NCI-H2029 (cell line): ENCODE measurements at regions not wholly inside any gene's neighbourhood (a gene's known extent, or its start where the extent isn't known, plus 50 kb on each side); places are given as distances from the start of the nearest gene placed in this dataset.

ENCODE experiments used
- DNase-seq: peaks from one replicate; lab custom pipeline; 2025; lab: John Stamatoyannopoulos, UW

DNA sequence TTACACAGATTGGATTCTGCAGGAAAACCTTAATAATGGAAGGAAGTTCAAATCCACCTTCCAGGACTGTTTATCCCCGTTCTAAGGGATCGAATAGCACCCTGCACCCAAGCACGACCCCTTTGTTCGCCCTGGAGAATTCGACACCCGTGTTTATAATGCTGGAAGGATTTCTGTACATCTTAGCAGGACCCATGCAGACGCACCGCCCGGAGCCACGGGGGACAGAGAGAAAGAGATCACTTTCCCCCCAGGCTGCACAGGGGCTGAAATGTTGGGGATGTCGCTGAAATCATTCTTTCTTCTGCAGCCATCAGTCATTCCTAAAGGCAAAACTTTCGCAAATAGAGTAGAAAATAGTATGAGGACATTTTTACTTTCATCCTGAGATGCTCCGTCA lies 238.7 kb upstream of the SALL3 start:
- DNase-seq: no peak

DNA sequence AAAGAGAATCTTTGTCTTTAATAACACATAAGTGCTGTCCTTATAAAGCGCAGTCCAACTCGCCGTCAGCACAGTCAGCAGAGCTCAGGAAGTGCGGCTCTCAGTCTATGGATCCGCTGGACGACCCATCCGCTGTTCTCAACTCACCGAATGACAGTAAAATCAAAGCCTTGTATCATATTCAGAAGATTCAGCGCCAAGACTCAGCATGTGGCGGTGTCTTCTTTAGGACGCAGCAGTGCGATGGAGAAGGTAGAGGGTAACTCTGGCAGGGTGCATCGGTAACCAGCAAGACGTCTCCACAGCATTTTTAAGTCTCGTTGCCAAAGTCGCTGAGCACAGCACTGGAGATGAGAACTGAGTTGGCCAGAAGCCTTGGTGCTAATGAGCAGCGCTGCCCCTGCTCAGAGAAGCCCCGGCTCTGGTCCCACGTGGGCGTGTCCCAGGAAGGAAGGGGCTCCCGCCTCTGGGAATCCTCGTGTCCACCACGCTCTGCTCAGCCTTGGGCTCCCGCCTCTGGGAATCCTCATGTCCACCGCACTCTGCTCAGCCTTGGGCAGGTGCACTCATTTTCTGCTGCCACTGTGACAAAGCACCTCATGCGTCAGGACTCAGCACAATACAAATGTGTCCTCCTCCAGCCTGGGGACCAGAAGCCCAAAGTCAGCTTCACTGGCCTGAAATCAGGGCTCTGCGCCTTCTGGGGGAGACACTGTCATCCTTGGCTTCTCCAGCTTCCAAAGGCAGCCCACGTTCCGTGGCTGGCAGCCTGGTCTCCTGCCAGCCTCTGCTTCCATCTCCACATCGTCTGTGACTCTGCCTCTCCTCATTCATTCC lies 238.0 kb upstream of the SALL3 start:
- DNase-seq: no peak

DNA sequence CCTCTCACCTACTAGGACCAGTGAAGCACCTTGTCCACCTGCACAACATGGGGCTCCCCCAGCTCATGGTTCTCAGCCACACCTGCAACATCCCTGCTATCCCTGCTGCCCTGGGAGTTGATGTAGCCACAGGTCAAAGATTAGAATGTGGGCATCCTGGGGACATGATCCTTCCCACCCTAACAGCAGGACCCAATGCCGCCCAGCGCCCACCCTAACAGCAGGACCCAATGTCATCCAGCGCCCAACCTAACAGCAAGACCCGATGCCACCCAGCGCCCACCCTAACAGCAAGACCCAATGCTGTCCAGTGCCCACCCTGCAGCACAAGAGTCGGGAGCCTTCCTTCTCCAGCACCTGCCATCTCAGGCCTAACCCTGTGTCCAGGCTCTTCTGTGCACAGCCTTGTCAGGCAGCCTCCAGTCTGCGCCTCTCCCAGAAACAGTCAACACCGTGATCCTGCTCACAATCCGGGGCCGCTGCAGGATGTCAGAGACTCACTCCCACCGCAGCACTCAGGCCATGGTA lies 237.3 kb upstream of the SALL3 start:
- no peak for DNase-seq

DNA sequence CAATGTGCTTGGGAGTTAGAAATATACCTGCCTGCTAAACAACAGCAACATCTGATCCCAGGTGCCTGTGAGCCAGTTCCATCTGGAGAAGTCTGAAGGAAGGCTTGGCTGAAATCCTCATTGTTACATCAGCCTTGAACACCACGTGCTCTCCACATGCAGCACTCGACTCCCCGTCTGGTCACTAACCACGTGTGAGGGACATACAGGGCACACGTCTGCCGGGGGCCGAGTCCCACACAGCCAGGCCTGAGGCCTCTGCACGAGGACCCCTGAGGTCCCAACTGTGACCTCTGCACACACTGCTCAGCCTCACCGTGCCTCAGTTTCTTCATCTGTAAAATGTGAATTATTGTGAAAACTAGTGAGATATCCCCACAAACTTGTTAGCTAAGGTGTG lies 236.5 kb upstream of the SALL3 start:
- no peak for DNase-seq

DNA sequence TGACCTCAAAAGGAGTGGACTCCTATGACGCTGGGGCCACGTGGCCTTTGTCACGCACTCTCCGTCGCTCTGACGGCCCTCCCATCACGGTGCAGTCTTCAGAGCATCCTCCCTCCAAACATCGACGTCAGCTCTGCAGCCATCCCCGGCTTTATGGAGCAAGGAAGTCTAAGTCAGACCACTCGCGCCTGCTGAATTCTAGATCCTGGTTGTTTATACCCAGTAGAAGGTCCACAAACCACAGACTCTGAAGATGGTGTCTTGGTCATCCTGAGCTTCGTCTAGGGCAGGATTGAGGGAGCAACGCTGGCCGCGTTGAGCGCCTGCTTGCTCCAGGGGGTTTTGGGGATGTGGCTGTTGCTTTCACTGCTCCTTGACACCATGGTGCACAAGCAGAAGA lies 228.0 kb upstream of the SALL3 start:
- DNase-seq: no peak

DNA sequence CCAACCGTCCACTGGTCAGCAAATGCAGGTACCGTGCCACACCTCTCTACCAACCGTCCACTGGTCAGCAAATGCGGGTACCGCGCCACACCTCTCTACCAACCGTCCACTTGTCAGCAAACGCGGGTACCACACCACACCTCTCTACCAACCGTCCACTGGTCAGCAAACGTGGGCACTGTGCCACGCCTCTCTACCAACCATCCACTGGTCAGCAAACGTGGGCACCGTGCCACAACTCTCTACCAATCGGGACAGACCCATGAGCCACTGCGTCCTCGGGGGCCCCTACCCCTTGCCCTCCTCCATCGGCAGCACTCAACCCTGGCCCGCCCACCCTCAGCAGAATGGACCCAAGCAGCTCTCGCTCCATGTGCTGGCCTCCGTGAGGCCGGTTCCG lies 226.4 kb upstream of the SALL3 start:
- DNase-seq: no peak

DNA sequence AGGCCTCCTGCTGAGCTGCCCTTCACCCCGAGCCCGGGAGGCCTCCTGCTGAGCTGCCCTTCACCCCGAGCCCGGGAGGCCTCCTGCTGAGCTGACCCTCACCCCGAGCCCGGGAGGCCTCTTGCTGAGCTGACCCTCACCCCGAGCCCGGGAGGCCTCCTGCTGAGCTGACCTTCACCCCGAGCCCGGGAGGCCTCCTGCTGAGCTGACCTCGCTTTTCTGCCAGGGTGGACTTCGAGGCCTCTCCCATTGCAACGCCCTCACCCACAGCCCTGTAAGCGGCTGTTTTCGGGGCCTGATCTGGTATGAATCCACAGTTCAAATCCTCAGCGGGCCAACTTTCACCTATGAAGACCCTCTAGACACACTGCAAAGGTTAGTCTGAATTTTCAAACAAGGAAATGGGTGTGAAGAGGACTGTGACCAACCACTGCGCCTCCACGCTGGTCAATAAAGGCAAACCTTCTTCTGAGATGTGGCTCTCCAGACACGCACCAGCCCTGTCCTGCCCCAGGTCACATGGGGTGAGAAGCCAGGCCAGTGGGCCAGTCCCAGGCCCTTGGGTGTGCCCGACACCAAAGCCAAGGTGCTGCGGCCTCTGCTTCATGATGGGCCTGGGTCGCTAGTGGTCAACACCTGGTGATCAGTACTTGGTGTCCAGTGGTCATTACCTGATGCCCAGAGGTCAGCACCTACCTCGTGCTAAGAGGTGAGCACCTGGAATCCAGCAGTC lies 225.1 kb upstream of the SALL3 start:
- DNase-seq: no peak

DNA sequence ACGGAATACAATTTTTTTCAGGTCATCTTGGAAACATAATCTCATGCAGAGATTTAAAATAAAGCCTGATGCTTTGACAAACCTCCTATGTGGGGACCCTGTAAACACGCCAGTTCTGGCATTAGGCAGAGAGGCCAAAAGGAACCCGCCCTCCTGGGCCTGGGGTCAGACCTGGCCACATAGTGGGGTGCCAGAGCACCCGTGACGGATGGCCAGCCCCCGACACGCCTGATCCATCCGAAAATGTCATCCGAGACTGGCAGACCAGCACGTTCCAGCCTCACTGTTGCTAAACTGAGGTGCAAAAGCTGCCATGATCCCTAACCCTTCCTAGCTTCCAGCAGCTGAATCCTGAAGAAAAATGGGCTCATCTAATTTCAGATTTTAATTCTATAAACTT lies 222.6 kb upstream of the SALL3 start:
- no peak for DNase-seq

DNA sequence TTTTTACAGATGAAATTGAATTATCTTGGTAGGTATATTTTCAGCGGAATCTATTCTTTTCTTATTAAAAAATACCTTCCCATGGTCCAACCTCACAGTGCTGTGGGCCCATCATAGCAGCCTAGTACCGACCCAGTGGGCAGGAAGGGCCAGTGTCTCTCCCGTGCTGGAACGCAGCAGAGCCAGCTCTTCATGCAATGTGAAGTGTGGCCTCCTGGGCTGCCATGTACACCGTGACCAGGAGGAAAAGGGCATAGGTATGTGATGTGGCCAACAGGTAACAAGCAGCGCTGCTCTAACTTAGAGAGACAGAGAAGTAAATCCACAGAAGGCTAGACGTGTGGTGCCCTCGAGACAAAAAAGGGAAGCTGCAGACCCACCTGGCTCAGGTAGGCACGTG lies 221.1 kb upstream of the SALL3 start:
- no peak for DNase-seq

DNA sequence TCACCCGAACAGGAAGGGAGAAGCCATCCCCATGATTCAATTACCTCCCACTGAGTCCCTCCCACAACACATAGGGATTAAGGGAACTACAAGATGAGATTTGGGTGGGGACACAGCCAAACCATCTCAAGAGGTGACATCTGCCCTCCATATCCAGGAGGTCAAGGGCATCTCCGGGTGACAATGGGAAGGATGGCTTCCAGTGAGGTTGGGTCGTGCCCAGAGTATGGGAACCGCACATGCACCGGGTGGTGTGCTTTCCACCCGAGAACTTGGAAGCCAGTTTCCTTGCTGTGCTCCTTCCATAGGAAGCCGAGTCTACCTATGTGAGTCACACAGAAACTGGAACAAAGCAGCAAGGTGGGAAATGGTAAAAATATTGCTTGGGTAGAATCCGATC lies 216.9 kb upstream of the SALL3 start:
- DNase-seq: no peak

DNA sequence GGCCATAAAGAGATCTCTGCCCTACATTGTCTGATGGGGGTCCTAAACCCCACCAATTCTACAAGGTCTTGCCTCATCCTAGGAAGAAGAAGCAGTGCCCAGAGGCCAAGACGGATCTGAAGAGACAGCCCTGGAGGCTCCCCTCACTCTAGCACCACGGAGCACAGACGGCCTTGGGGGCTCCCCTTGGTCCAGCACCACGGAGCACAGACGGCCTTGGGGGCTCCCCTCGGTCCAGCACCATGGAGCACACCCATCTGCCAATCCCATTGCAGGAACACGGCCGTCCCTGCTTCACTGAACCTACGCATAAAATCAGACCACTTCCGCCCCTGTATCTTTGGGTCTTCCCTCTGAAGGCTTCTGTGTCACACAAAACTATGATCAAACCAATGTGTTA lies 215.1 kb upstream of the SALL3 start:
- DNase-seq: no peak

DNA sequence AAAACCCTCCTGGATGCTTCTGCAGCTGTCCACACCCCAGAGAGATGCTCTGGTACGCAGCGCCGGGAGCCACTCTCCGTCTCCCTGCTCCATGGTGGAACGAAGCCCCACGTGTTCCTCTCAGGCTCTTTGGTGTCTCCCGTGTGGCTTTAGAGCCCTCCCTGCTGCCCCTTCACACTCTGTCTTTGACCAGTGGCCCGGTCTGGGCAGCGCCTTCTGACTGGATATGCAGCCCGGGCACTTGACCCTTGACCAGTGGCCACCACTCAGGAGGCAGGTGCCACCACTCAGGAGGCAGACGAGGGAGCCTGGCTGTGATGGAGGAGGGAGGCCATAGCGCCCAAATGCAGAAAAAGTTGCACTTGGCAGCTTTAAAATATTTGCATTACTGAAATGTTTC lies 214.5 kb upstream of the SALL3 start:
- no peak for DNase-seq

DNA sequence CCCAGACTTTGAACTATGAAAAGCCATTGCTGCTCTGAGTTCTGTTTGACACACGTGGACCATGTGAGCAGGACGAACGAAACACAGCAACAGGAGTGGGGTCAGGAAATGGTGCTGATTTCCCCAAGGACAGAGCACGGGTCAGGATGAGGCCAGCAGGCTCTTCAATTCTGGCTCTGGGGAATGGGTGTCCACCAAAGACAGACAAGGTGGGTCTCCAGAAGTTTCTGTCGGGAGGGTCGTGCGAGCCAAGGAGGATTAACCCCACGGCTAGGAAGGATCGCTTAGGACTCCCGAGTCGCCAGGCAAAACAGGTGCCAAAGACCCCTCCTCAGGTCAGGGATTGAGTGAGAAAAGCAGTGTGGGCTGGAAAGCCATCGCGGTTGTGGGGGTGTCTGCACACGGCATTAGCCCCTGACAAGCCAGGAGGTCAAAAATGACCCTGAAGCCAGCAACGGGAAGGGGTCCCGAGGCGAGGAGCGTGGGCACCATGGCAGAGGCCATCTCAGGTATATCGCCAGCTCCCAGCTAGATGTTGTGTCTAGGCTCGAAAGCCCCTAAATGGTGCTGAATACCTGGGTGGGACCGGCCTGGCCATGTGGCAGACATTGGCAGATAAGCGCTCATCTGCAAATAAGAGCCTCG lies 213.9 kb upstream of the SALL3 start:
- DNase-seq: no peak

DNA sequence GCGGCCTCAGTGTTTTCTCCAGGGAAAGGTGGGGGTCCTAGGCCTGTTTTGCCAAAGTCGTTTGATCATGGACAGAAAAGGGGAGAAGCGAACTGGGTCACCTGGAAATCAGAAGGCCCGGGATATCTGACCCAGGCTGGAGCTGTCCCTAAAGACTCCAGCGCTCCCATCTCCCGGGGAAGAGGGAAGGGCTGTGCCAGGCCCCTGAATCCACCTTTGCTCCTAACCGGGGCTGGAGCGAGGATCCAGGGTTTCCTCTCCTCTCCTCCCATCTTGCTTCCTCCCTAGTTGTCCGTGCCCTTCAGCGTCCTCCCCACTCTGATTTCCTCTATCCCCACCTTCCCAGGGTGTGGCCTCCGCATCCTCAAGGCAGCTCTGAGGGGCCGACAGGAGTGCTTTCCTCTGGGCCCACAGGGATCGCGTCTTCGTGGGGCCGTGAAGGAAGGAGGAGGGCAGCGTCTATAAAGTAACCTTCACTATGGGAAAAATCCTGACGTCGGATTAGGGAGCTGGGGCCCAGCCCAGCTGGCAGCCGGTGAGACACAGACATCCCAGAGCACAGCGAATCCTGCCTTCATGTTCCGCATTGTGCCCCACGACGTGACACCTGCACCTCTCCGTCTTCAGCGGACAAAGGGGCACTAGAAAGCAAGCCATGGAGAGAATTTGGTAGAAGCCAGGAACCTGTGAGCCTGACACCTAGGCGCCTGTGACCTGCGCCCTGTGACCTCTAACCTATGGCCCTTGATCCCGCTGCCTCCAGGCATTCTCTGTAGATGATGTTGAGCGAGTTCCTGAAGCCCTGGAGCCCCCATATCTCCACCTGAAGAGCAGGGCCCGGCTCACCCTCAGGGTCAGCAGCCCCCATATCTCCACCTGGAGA lies 212.7 kb upstream of the SALL3 start:
- no peak for DNase-seq

DNA sequence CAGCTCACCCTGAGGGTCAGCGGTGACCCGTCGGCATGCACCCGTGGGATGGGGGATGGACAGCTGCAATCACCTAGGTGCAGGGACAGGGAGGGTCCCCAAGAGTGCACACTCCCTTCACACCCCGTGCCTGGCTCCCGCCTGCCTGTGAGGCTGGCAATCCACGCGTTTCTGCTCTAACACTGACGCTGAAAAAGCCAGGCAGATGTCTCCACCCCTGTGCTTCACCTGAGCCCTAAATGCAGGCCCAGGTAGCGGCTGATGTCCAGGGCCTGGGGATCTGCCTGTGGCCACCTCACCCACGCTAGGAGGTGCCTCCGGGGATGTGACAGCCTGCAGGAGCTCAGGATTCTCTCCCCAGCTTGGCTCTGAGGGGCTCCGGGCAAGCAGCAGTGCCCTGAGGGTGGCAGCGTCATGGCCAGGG lies 212.0 kb upstream of the SALL3 start:
- DNase-seq: no peak

DNA sequence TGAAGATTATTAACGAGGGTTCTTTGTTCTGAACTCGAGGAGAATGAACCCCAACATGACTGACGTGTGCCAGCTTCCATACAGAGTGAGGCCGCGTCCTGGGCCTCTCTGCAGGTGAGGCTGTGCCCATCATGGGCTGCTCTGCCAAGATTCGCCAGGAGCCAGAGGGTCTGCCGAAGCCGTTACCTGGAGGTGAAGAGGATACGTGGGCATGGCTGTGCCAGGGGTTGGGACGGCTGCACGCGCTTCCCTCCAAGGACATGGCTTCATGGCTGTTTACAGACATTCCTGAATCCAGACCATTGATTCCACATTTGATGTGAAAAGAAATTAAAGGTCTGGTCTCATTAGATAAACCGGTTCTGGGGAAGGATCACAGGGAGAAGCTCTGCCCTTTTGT lies 211.4 kb upstream of the SALL3 start:
- no peak for DNase-seq

DNA sequence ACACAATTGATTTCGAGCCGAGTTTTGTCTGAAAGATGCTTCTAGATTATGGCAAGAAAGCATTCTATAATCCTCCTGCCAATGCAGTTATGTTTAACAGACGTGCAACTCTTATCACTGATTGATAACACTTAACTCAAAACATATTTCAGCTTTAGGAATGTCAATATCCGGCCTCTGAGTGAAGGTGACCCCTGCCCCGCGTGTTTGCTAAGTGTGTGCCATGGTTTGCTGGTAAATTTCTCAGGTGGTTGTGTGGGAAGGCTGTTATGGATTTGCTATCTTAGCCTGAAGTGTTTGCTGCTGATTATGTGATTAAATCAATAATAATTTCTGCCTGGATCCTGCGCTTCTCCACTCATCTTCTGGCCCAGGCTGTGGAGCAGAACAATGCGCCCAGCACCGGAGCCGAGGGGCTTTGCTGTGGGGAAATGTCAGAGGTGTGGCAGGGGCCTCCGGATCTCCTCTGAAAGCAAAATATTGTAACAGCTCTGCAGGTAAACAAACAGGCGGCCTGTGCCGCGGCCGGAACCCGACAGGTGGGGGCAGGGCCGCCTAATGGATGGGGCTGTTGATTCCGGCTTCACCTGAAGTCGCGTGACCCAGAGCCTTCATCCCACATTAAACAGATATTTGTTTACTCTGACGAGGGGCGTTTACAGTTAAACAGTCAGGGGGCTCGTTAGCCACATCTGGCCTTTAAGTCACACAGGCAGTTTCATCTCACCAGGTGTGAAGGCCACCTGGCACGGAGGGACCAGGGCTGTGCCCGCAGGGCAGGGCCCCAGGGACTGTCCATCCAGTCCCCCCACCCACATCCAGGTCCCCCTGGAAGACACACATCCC lies 210.7 kb upstream of the SALL3 start:
- DNase-seq: no peak

DNA sequence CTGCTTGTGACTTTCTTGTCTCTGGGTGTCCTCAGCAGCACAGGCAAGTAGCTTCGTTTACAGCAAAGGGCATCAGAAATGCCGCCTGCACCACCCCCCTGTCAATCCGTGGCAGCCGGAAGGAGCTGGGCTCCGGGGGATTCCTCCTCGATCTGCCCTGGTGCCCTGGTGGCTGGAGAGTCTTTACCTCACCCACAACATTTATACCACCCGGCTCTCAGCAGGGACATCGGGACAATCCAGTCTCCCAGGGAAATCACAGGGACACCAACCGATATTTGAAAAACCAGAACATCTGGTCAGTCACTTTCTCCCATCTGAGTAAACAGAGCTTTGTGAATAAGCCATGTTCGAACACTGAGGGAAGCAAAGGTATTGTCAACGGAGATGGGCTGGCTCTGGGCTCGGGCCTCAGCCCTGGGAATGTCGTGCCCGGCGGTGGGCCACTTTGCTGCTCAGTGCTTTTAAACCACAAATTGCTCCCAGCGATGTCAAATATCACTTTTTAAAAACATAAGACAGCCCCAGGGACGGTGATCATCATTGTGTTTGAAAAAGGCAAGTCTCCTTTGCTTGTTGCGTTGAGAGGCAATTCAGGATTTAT lies 210.0 kb upstream of the SALL3 start:
- no peak for DNase-seq

DNA sequence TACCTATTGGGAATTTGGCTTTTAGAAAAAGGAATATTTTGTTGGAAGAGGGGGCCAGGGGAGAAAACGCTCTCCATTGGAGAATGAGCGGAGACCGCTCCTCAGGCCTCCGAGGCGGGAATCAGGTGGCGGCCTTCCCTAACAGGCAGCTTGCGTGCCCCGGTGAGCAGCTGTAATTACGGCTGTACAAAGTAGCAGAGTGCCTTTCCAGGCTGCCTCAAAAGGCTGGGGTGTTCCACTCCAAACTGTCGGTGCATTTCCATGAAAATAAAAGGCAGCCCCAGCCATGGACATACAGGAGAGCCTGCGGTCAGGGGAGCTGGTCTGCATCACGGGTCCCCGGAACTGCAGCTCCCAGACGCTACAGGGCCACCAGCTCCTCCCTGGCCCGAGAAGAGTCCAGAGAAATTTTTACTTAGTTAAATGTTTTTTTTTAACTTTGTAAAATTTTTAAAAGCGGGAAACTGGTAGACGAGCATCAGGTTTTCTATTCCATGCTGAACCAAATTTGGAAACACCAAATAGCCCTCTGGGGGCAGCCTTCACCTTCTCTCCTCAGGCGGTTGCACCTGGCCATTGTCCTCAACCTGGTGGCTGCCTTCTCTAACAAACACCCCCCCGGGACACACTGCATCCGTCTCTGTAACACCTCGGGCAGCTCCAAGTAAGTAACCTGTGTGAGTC lies 209.3 kb upstream of the SALL3 start:
- DNase-seq: no peak

DNA sequence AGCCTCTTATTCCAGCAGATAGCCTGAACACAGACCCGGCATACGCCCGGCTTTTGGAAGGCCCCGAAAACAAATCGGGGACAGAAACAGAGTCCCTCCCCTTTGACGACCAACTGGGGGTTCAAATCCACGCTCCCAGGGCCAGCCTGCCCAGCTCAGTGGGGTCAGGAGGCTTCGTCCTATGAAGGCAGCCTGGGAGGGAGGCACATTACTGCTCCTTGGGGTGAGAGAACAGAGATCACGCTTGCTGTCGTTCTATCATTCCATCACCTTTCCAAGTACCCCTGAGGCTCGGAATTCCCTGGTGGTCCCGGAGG lies 208.8 kb upstream of the SALL3 start:
- no peak for DNase-seq
